Muscle of leg (tissue), 3 donors: ENCODE measurements at regions not wholly inside any gene's neighbourhood (a gene's known extent, or its start where the extent isn't known, plus 50 kb on each side); places are given as distances from the start of the nearest gene placed in this dataset.

Experiments used
- DNase-seq: peaks from one replicate; pipeline ENCODE4 v3.0.0; 2013
- H3K27ac ChIP-seq: one replicate; pipeline ENCODE4 v1.5.1; 2013; ENCODE audit warnings: mild to moderate bottlenecking, low read length, control low read depth
- H3K27me3 ChIP-seq: one replicate; pipeline ENCODE4 v1.6.1; 2013; ENCODE audit warnings: low read length; ENCODE audit not compliant: control insufficient read depth, insufficient read depth
- H3K36me3 ChIP-seq: one replicate; pipeline ENCODE4 v1.6.1; 2013; ENCODE audit warnings: low read length; ENCODE audit not compliant: control insufficient read depth, insufficient read depth
- H3K4me1 ChIP-seq: one replicate; pipeline ENCODE4 v1.6.1; 2013; ENCODE audit warnings: low read length; ENCODE audit not compliant: control insufficient read depth, insufficient read depth
- H3K4me3 ChIP-seq: one replicate; pipeline ENCODE4 v1.5.1; 2013; ENCODE audit warnings: low read length, control low read depth
- H3K9me3 ChIP-seq: replicated peaks from 2 replicates; pipeline ENCODE4 v1.6.1; 2013; ENCODE audit warnings: low read depth, low read length; ENCODE audit not compliant: control insufficient read depth
- WGBS: methylation state at CpG from one replicate; pipeline ENCODE4 v1.1.5; 2013; ENCODE audit warnings: missing lambda C conversion rate; ENCODE audit not compliant: insufficient coverage; 5-methylcytosine and 5-hydroxymethylcytosine counted together

DNA sequence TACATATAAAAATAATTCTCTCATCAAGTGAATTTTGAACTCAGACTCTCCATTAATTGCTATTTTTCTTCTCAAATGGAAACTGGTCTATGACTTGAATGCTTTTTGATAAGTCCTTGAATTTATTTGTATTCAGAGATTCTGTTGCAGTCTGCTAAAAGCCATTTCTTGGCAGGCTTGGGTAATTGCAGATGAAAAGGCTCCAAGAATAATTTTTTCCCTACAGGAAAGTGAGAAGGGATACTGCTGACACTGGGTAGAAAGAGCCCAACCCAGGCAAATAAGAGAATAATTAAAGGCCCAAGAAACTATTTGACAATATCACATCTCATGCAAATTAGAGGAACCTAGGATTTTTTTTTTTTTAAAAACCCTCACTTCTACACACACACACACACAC lies 246.5 kb upstream of the DDI1 start:
- Histone ChIP-seq H3K4me3 (no peak overlapping the region), H3K9me3 (peaks cover 2% of the 10 kb centered on the region), H3K36me3 (no peaks in the 10 kb centered on the region), H3K27me3 (no peaks in the 10 kb centered on the region), H3K27ac (no peak overlapping the region), H3K4me1 (no peaks in the 10 kb centered on the region)
- DNase-seq = peak; percentile 76

DNA sequence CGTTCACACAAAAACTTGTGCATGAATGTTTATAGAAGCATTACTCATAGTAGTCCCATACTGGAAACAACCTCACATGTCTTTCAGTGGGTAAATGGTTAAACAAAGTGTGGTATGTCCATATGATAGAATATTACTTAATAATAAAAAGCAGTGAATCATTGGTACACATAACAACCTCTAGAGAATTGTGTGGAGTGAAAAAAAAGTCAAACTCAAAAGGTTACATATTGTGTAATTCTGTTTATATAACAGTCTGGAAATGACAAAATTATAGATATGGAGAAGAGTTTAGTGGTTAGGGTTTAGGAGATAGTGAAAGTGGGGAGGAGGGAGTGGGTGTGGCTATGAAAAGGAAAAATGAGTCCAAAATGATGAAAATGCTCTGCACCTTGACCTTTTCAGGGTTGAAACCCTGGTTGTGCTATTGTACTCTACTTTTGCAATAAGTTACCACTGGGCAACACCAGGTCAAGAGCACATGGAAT lies 243.4 kb upstream of the DDI1 start:
- H3K9me3 ChIP-seq = no peaks in the 10 kb centered on the region
- H3K4me1 ChIP-seq = no peaks in the 10 kb centered on the region
- H3K36me3 ChIP-seq = no peaks in the 10 kb centered on the region
- WGBS = no CpG with 5 or more reads among the region's 1 CpG
- H3K4me3 ChIP-seq = no peak overlapping the region
- no peaks in the 10 kb centered on the region for H3K27me3 ChIP-seq
- DNase-seq = no peak
- H3K27ac ChIP-seq = no peak overlapping the region

DNA sequence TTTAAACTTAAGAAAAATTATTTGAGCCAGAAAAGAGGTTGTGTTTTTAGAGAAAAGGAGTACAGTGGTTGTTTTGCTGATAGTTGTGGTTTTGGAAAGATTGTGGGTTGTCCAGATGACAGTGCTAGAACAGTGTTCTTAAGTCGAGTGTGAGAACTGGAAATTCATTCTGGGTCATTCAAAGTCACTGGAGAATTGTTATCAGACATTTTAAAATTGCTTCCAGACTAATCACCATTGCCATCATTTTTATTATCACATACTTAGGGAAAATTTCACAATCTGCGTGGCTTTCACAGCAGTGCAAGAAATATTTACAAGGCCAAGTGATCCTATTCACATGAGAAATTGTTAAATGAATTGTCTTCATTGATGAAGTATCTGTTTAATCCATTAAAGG lies 242.2 kb upstream of the DDI1 start:
- Histone ChIP-seq H3K4me3 (no peak overlapping the region), H3K27me3 (no peaks in the 10 kb centered on the region), H3K9me3 (no peaks in the 10 kb centered on the region), H3K36me3 (no peaks in the 10 kb centered on the region), H3K4me1 (no peaks in the 10 kb centered on the region), H3K27ac (no peak overlapping the region)
- no CpG with 5 or more reads among the region's 2 CpGs for WGBS
- peak; percentile 22 for DNase-seq

DNA sequence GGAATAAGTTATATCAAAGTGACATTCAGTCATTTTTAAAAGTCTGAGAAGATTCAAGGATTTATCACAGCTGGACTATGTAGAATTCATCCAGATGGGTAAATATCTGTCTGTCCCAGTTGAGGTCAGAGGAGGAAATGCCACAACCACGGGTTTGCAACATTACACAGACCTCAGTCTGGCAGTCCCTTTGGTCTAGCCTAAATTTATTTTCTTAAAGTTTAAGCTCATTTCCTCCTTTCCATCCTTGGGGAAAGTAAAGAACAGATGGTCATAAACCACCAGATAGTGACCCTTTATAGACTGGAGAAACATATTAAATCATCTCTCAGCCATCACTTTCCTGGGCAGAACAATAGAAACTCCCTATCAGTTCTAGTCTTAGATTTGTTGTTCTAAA lies 238.4 kb upstream of the DDI1 start:
- no peaks in the 10 kb centered on the region for H3K27me3 ChIP-seq
- no peak overlapping the region for H3K27ac ChIP-seq
- no peak overlapping the region for H3K4me3 ChIP-seq
- WGBS = no CpG with 5 or more reads among the region's 1 CpG
- no peaks in the 10 kb centered on the region for H3K9me3 ChIP-seq
- no peaks in the 10 kb centered on the region for H3K36me3 ChIP-seq
- DNase-seq = peak; percentile 49
- no peaks in the 10 kb centered on the region for H3K4me1 ChIP-seq

DNA sequence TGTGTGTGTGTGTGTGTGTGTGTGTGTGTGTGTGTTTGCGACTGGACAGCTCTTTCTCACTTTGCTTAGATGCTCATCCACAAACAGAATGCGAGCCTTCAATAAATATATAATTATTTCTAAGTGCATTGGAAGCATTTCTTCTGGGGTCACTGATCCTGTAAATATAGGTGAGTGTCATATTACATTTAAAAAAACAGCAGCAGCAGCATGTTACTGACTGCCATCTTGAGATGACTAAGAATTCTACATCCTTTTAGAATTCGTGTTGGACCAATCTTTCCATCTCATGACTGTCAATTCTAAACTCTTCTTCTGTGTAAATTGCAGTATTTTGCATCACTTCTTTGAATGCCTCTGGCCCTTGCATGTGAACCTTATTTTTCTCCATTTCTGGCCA lies 238.0 kb upstream of the DDI1 start:
- Histone ChIP-seq H3K4me1 (no peaks in the 10 kb centered on the region), H3K4me3 (no peak overlapping the region), H3K27ac (no peak overlapping the region), H3K27me3 (no peaks in the 10 kb centered on the region), H3K9me3 (no peaks in the 10 kb centered on the region), H3K36me3 (no peaks in the 10 kb centered on the region)
- DNase-seq = no peak
- WGBS = 38% methylated on average over 1 of the region's 3 CpGs

DNA sequence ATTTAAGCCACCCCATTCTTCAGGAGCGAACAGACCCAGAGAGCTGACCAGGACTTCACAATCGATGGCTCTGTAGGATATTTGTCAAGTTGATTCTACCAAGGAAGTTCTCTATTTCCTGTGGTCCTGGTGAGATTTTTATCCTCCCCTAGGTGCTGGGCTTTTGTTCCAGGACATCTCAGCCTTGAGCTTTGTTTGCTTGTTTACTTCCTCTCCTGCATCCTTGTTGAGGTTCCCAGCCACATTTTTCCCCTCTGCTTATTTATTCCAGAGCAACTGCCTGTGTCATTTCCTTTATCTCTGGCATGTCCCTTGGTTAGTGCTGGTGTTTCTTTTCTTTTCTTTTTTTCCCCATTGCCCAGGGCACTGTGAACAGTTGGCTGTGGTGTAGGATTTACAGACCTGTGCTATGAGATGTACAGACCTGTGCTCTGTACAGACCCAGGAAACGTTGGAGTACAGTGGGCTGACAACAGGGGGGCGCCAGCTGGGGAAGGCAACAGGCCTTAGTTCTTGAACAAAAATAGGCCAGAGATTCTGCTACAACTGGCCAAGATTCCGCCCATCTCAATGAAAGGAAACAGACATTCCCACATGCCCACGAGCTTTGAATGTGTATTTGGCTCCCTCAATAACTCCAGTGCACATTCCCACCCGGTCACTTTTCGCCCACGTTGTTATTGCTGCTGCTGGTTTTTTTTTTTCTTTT lies 235.9 kb upstream of the DDI1 start:
- DNase-seq = no peak
- Histone ChIP-seq H3K4me3 (no peak overlapping the region), H3K27me3 (no peaks in the 10 kb centered on the region), H3K27ac (no peak overlapping the region), H3K4me1 (no peaks in the 10 kb centered on the region), H3K9me3 (no peaks in the 10 kb centered on the region), H3K36me3 (no peaks in the 10 kb centered on the region)
- 66% methylated on average over 4 of the region's 9 CpGs for whole genome bisulfite sequencing

DNA sequence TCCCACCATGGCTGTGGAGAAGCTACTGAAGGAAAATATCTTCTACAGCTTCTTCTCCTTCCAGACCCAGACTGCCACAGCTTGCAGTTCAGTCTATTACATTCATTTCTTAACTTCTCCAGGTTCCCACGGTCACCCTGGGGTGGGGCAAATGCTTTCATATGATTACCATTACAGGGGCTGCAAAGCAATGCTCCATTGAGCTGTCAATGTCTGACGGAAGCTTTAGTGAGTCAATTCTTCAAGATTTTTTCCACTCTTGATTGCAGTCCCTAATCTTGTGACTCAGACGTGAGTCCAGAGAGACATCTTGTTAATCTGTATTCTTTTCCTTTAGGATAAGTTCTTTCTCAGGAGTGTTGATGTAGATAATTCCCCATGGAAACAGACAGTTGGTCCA lies 233.4 kb upstream of the DDI1 start:
- 100% methylated on average over 1 of the region's 3 CpGs for WGBS
- Histone ChIP-seq H3K4me3 (no peak overlapping the region), H3K9me3 (no peaks in the 10 kb centered on the region), H3K4me1 (no peaks in the 10 kb centered on the region), H3K36me3 (no peaks in the 10 kb centered on the region), H3K27ac (no peak overlapping the region), H3K27me3 (no peaks in the 10 kb centered on the region)
- no peak for DNase-seq

DNA sequence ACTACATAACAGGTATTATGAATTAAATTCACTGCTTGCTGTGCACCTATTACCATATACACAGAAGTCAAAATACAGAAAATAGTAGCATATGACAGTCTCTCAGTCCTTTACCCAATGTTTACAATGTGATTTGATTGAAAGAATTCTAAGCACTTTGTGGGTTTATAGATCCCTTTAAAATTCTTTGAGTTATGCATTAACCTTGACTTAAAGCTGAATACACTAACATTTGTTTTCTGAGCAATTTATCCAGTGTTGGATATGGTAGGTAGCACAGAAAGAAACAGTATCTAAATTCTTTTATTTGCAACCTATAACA lies 230.8 kb upstream of the DDI1 start:
- DNase-seq = no peak
- no peak overlapping the region for H3K27ac ChIP-seq
- no peaks in the 10 kb centered on the region for H3K27me3 ChIP-seq
- H3K36me3 ChIP-seq = no peaks in the 10 kb centered on the region
- H3K4me3 ChIP-seq = no peak overlapping the region
- H3K4me1 ChIP-seq = no peaks in the 10 kb centered on the region
- no peaks in the 10 kb centered on the region for H3K9me3 ChIP-seq

DNA sequence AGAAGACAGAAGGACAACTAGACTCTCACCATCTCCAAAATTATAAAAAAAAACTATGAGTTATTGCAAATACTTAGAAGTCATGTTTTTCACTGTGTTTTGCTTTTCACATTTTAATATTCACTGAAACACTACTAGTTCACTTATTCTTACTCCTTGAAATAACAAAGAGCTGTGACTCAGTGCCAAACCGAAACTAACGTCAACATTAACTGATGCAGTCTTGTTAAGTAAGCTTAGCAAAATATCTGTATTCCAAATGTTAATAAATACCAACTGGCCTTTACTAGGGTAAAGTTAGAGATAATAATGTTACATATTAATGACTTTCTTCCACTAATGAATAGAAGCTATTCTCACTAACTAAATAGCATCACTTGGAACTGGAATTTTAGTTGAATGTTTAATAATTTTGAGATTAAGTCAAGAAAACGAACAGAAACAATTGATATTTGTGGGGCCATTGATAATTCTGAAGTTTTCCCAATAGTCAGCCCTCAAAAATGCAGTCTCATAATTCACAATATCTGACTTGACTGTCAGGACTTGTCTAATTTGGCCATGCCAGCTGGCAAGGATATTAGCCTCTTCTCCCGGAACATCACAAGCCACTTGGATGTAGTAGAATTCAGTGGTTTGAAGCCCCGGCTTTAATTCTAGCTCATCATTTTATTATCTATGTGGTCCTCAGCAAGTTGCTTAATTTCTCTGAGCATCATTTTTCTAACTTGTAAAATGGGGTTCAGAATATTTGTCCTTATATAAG lies 230.1 kb upstream of the DDI1 start:
- Histone ChIP-seq H3K36me3 (no peaks in the 10 kb centered on the region), H3K27me3 (no peaks in the 10 kb centered on the region), H3K4me1 (no peaks in the 10 kb centered on the region), H3K27ac (no peak overlapping the region), H3K9me3 (no peaks in the 10 kb centered on the region), H3K4me3 (no peak overlapping the region)
- no CpG with 5 or more reads among the region's 5 CpGs for WGBS
- peak; percentile 52 for DNase-seq

DNA sequence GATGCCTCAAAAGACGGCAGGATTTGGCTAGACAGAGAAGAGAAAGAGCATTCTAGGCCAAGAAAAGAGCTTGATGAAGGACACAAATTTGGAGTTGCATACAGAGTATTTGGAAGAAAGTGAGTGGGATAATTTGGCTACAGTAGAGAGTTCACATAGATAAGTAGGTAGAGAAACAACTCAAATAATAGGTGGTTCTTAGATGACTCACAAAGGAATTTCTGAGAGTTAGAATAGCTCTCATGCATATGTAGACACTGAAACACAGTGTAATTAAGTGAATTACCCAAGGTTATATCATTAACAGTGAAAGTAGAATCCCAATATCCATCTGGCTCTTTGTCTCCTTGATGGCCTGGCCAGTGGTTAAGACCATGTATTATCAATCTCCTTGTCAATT lies 228.6 kb upstream of the DDI1 start:
- DNase-seq = no peak
- H3K4me3 ChIP-seq = no peak overlapping the region
- no peaks in the 10 kb centered on the region for H3K9me3 ChIP-seq
- H3K27me3 ChIP-seq = no peaks in the 10 kb centered on the region
- WGBS = no CpG with 5 or more reads among the region's 1 CpG
- H3K4me1 ChIP-seq = no peaks in the 10 kb centered on the region
- no peaks in the 10 kb centered on the region for H3K36me3 ChIP-seq
- H3K27ac ChIP-seq = no peak overlapping the region
